CD4-positive, alpha-beta T cell treated with Interleukin-15 for 4 hours (primary cell): ENCODE measurements at regions not wholly inside any gene's neighbourhood (a gene's known extent, or its start where the extent isn't known, plus 50 kb on each side); places are given as distances from the start of the nearest gene placed in this dataset.

Experiments used
- DNase-seq: peaks from one replicate; pipeline ENCODE4 v3.0.0-alpha.2; 2020; ENCODE audit warnings: low spot score

- DNase-seq = no peak
These were observed 270.1 kb downstream of the TMA16 start for GRCh38 chr4:163764569-163764968.

GRCh38 chr4:163768014-163768413, 273.5 kb downstream of the TMA16 start:
- no peak for DNase-seq

- no peak for DNase-seq
These were observed 277.7 kb downstream of the TMA16 start for GRCh38 chr4:163772238-163772637.

- DNase-seq = no peak
These were observed 279.4 kb downstream of the TMA16 start for GRCh38 chr4:163773940-163774339.

- DNase-seq = no peak
These were observed 282.5 kb downstream of the TMA16 start for GRCh38 chr4:163776957-163777356.

GRCh38 chr4:163781726-163782125, 287.2 kb downstream of the TMA16 start:
- DNase-seq = no peak

- DNase-seq = no peak
These were observed 295.7 kb downstream of the TMA16 start for GRCh38 chr4:163790231-163790630.

- no peak for DNase-seq
These were observed 301.4 kb downstream of the TMA16 start for GRCh38 chr4:163795885-163796284.

GRCh38 chr4:163804001-163804400, 309.5 kb downstream of the TMA16 start:
- DNase-seq = no peak

GRCh38 chr4:163806653-163807052, 312.2 kb downstream of the TMA16 start:
- no peak for DNase-seq

GRCh38 chr4:163808011-163808410, 313.5 kb downstream of the TMA16 start:
- no peak for DNase-seq

GRCh38 chr4:163810755-163811154, 316.3 kb downstream of the TMA16 start:
- DNase-seq = no peak

GRCh38 chr4:163815776-163816175, 321.3 kb downstream of the TMA16 start:
- DNase-seq = no peak

- DNase-seq = no peak
These were observed 322.0 kb downstream of the TMA16 start for GRCh38 chr4:163816494-163816893.

- DNase-seq = no peak
These were observed 324.2 kb downstream of the TMA16 start for GRCh38 chr4:163818673-163819072.

GRCh38 chr4:163833669-163834068, 339.2 kb downstream of the TMA16 start:
- DNase-seq = no peak

- no peak for DNase-seq
These were observed 351.5 kb downstream of the TMA16 start for GRCh38 chr4:163846008-163846407.

GRCh38 chr4:163852246-163852645, 357.8 kb downstream of the TMA16 start:
- DNase-seq = no peak

GRCh38 chr4:163857903-163858302, 363.4 kb downstream of the TMA16 start:
- DNase-seq = no peak

- no peak for DNase-seq
These were observed 364.0 kb downstream of the TMA16 start for GRCh38 chr4:163858515-163858914.

- DNase-seq = no peak
These were observed 368.6 kb downstream of the TMA16 start for GRCh38 chr4:163863082-163863481.

GRCh38 chr4:163865010-163865409, 370.5 kb downstream of the TMA16 start:
- no peak for DNase-seq

- no peak for DNase-seq
These were observed 372.3 kb downstream of the TMA16 start for GRCh38 chr4:163866728-163867315.

- DNase-seq = no peak
These were observed 374.0 kb downstream of the TMA16 start for GRCh38 chr4:163868445-163868844.

- DNase-seq = no peak
These were observed 376.6 kb downstream of the TMA16 start for GRCh38 chr4:163871078-163871477.
